ENCODE measurements at regions not wholly inside any gene's neighbourhood (a gene's known extent, or its start where the extent isn't known, plus 50 kb on each side); places are given as distances from the start of the nearest gene placed in this dataset. TPM values are rescaled to one million over a fixed set of nuclear protein-coding genes. Genes with fewer than 3 reads are reported as not detected.

DNA sequence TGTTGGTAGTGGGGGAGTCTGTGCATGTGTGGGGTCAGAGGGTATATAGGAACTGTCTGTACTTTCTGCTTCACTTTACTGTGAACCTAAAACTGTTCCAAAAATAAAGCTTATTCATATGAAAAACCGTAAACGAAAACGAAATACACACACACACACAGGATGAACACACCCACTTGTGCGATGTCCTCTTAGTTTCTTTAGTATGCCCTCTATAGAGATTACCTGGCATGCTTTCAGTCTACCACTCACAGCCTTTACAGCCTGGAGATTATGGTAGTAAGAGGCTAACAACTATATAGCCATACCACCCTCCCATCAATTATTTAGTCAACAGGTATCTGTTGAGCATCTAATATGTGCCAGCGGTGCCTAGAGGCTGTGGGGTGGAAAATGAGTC, 60.0 kb upstream of the UBE3A start:
- no peak overlapping the region for H2BK15ac ChIP-seq (replicated peaks; ENCODE audit: low read depth)
- H3K4me2 ChIP-seq (ENCODE audit: low read length), result no peak overlapping the region
- no peaks in the 10 kb centered on the region for H3K79me1 ChIP-seq (ENCODE audit: low read length)
- H3K18ac ChIP-seq (ENCODE audit: low read length), result no peak overlapping the region
- no peak overlapping the region for H4K5ac ChIP-seq (ENCODE audit: low read length)
- no peak overlapping the region for H2BK120ac ChIP-seq (ENCODE audit: low read depth, low read length)
- H3K27ac ChIP-seq (ENCODE audit: low read depth, low read length), result no peak overlapping the region
- H3K4ac ChIP-seq (ENCODE audit: low read depth, low read length), result no peak overlapping the region
- no peak overlapping the region for H3K9ac ChIP-seq (ENCODE audit: low read length)
- no peak overlapping the region for H2AK5ac ChIP-seq (ENCODE audit: low read length)
- no peaks in the 10 kb centered on the region for H3K36me3 ChIP-seq (ENCODE audit: control insufficient read depth, insufficient read depth, low read length)
- H2BK5ac ChIP-seq (ENCODE audit: low read length), result no peak overlapping the region
- H3K56ac ChIP-seq (ENCODE audit: low read length), result no peak overlapping the region
- DNase-seq, result no peak
- H3K79me2 ChIP-seq (ENCODE audit: control insufficient read depth, insufficient read depth, low read length), result no peaks in the 10 kb centered on the region
- H3K23ac ChIP-seq (ENCODE audit: low read length), result no peak overlapping the region
- no peak overlapping the region for H4K8ac ChIP-seq (ENCODE audit: low read depth, low read length)
- H3K4me3 ChIP-seq (ENCODE audit: low read length), result no peak overlapping the region
- no peaks in the 10 kb centered on the region for H3K27me3 ChIP-seq (ENCODE audit: insufficient read depth, low read length, poor library complexity)
- WGBS (ENCODE audit: extremely low coverage, insufficient coverage, low lambda C conversion rate), result no CpG with 5 or more reads among the region's 5 CpGs
- no peaks in the 10 kb centered on the region for H3K4me1 ChIP-seq (ENCODE audit: control insufficient read depth, low read depth, low read length)

DNA sequence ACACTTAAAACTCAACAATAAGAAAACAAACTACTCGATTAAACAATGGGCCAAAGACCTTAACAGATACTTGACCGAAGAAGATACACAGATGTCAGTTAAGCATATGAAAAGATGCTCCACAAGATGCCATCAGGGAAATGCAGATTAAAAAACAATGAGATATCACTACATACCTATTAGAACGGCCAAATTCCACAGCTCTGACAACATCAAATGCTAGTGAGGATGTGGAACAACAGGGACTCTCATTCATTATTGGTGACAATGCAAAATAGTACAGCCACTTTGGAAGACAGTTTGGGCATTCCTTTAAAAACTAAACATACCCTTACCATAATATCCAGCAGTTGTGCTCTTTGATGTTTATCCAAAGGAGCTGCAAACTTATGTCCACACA, 59.1 kb upstream of the UBE3A start:
- no peak overlapping the region for H3K18ac ChIP-seq (ENCODE audit: low read length)
- H3K56ac ChIP-seq (ENCODE audit: low read length), result no peak overlapping the region
- no peak overlapping the region for H2BK120ac ChIP-seq (ENCODE audit: low read depth, low read length)
- H3K4me2 ChIP-seq (ENCODE audit: low read length), result no peak overlapping the region
- H3K27ac ChIP-seq (ENCODE audit: low read depth, low read length), result no peak overlapping the region
- H3K79me1 ChIP-seq (ENCODE audit: low read length), result no peaks in the 10 kb centered on the region
- H4K8ac ChIP-seq (ENCODE audit: low read depth, low read length), result no peak overlapping the region
- no CpG with 5 or more reads among the region's 3 CpGs for WGBS (ENCODE audit: extremely low coverage, insufficient coverage, low lambda C conversion rate)
- H3K36me3 ChIP-seq (ENCODE audit: control insufficient read depth, insufficient read depth, low read length), result no peaks in the 10 kb centered on the region
- H3K79me2 ChIP-seq (ENCODE audit: control insufficient read depth, insufficient read depth, low read length), result no peaks in the 10 kb centered on the region
- no peak overlapping the region for H2AK5ac ChIP-seq (ENCODE audit: low read length)
- H3K4ac ChIP-seq (ENCODE audit: low read depth, low read length), result no peak overlapping the region
- DNase-seq, result peak; percentile 82
- H2BK15ac ChIP-seq (replicated peaks; ENCODE audit: low read depth), result no peak overlapping the region
- no peaks in the 10 kb centered on the region for H3K4me1 ChIP-seq (ENCODE audit: control insufficient read depth, low read depth, low read length)
- no peaks in the 10 kb centered on the region for H3K27me3 ChIP-seq (ENCODE audit: insufficient read depth, low read length, poor library complexity)
- no peak overlapping the region for H3K9ac ChIP-seq (ENCODE audit: low read length)
- H3K23ac ChIP-seq (ENCODE audit: low read length), result no peak overlapping the region
- H2BK5ac ChIP-seq (ENCODE audit: low read length), result no peak overlapping the region
- H3K4me3 ChIP-seq (ENCODE audit: low read length), result no peak overlapping the region
- H4K5ac ChIP-seq (ENCODE audit: low read length), result no peak overlapping the region

DNA sequence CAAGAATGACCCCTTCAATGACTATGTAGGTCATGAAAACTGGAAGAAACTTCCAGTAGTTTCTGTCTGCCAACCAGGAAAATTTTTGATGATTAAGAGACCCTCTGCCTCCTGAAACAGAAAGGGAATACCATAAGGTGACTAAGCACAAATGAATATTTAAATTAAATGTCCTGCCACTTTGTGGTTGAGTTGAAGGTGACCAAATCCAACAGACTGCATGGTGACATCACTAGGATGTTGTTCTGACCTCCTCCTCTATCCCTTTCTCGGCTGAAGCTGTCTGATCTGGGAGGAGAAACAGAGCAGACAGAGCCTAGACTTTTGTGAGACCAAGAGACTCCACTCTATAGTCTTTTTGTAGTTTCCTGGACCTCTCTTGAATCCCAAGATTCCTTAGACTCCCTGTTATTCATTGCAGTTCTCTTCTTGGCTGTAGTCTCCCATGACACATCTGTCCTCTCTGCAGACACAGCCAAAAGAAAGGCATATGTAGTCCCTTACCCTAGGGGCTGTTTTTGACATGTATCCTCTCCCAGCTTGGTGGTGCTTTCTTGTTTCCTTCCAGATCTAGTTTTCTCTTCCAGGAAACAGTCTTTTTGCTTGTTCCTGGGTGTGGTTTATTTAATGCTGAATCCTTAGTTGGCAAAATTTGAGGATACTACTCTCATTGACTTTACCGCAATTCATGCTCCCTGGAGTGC, 55.2 kb upstream of the UBE3A start:
- Histone ChIP-seq H2BK5ac (ENCODE audit: low read length) (no peak overlapping the region), H3K27me3 (ENCODE audit: insufficient read depth, low read length, poor library complexity) (no peaks in the 10 kb centered on the region), H3K18ac (ENCODE audit: low read length) (no peak overlapping the region), H3K4me1 (ENCODE audit: control insufficient read depth, low read depth, low read length) (no peaks in the 10 kb centered on the region), H3K79me1 (ENCODE audit: low read length) (no peaks in the 10 kb centered on the region), H3K4ac (ENCODE audit: low read depth, low read length) (no peak overlapping the region), H3K79me2 (ENCODE audit: control insufficient read depth, insufficient read depth, low read length) (no peaks in the 10 kb centered on the region), H3K56ac (ENCODE audit: low read length) (no peak overlapping the region), H3K23ac (ENCODE audit: low read length) (no peak overlapping the region), H3K36me3 (ENCODE audit: control insufficient read depth, insufficient read depth, low read length) (no peaks in the 10 kb centered on the region), H2AK5ac (ENCODE audit: low read length) (no peak overlapping the region), H2BK120ac (ENCODE audit: low read depth, low read length) (no peak overlapping the region), H2BK15ac (replicated peaks; ENCODE audit: low read depth) (no peak overlapping the region), H3K9ac (ENCODE audit: low read length) (no peak overlapping the region), H4K8ac (ENCODE audit: low read depth, low read length) (no peak overlapping the region), H3K4me2 (ENCODE audit: low read length) (no peak overlapping the region), H3K4me3 (ENCODE audit: low read length) (no peak overlapping the region), H4K5ac (ENCODE audit: low read length) (no peak overlapping the region), H3K27ac (ENCODE audit: low read depth, low read length) (no peak overlapping the region)
- WGBS (ENCODE audit: extremely low coverage, insufficient coverage, low lambda C conversion rate), result no CpG with 5 or more reads among the region's 2 CpGs
- DNase-seq, result no peak

DNA sequence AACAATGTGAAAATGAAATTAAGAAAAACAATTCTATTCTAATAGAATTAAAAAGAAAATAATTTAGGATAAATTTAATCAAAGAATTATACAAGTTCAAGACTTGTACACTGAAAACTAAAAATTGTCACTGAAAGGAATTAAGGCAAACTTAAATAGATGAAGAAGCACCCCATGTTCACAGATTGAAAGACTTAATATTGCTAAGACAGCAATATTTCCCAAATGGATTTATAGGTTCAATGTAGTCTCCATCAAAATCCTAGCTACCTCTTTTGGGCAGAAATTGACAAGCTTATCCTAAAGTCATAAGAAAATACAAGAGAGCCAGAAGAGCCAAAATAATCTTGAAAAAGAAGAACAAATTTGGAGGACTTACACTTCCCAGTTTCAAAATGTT, 53.5 kb upstream of the UBE3A start:
- H3K79me1 ChIP-seq (ENCODE audit: low read length), result no peaks in the 10 kb centered on the region
- H3K27ac ChIP-seq (ENCODE audit: low read depth, low read length), result no peak overlapping the region
- H3K9ac ChIP-seq (ENCODE audit: low read length), result no peak overlapping the region
- no peak overlapping the region for H2BK120ac ChIP-seq (ENCODE audit: low read depth, low read length)
- no peak overlapping the region for H2BK5ac ChIP-seq (ENCODE audit: low read length)
- H3K4me1 ChIP-seq (ENCODE audit: control insufficient read depth, low read depth, low read length), result no peaks in the 10 kb centered on the region
- H3K36me3 ChIP-seq (ENCODE audit: control insufficient read depth, insufficient read depth, low read length), result no peaks in the 10 kb centered on the region
- no peak for DNase-seq
- no peak overlapping the region for H3K18ac ChIP-seq (ENCODE audit: low read length)
- no peak overlapping the region for H3K23ac ChIP-seq (ENCODE audit: low read length)
- no peaks in the 10 kb centered on the region for H3K79me2 ChIP-seq (ENCODE audit: control insufficient read depth, insufficient read depth, low read length)
- no peak overlapping the region for H3K4ac ChIP-seq (ENCODE audit: low read depth, low read length)
- H3K4me2 ChIP-seq (ENCODE audit: low read length), result no peak overlapping the region
- no peak overlapping the region for H2AK5ac ChIP-seq (ENCODE audit: low read length)
- no peak overlapping the region for H4K8ac ChIP-seq (ENCODE audit: low read depth, low read length)
- H4K5ac ChIP-seq (ENCODE audit: low read length), result no peak overlapping the region
- no peak overlapping the region for H3K4me3 ChIP-seq (ENCODE audit: low read length)
- no peak overlapping the region for H2BK15ac ChIP-seq (replicated peaks; ENCODE audit: low read depth)
- H3K27me3 ChIP-seq (ENCODE audit: insufficient read depth, low read length, poor library complexity), result no peaks in the 10 kb centered on the region
- H3K56ac ChIP-seq (ENCODE audit: low read length), result no peak overlapping the region

Small RNA genes in the stretch of these regions (small RNA-seq; reads per million reads assigned to genes)
- gene AC023449.1 (ENCODE audit: insufficient read depth), result not detected

Data from mesendoderm (in vitro differentiated cells).